Progenitor cell of endocrine pancreas (in vitro differentiated cells): ENCODE measurements at regions not wholly inside any gene's neighbourhood (a gene's known extent, or its start where the extent isn't known, plus 50 kb on each side); places are given as distances from the start of the nearest gene placed in this dataset.
"Not testable (repeated sequence)": the region's sequence is repeated elsewhere in the genome, so short reads cannot be mapped to it uniquely, and the experiment has no call there.

Experiments
- DNase-seq: peaks from one replicate; pipeline ENCODE4 v3.0.0; 2021; ENCODE audit warnings: low spot score; ENCODE audit not compliant: unreplicated experiment
- H3K27ac Mint-ChIP-seq: 2 replicates; pipeline ENCODE4 v1.8.0; 2021; ENCODE audit warnings: mild to moderate bottlenecking, moderate library complexity, mixed read lengths
- H3K27me3 Mint-ChIP-seq: 2 replicates; pipeline ENCODE4 v1.8.0; 2021; ENCODE audit warnings: mixed read lengths
- H3K36me3 Mint-ChIP-seq: 2 replicates; pipeline ENCODE4 v1.8.0; 2022; ENCODE audit warnings: mixed read lengths; ENCODE audit not compliant: insufficient read depth
- H3K4me1 Mint-ChIP-seq: 2 replicates; pipeline ENCODE4 v1.8.0; 2021; ENCODE audit warnings: low read depth, mixed read lengths
- H3K4me3 Mint-ChIP-seq: 2 replicates; pipeline ENCODE4 v1.8.0; 2021; ENCODE audit warnings: low read depth, mild to moderate bottlenecking, moderate library complexity, mixed read lengths
- H3K9me3 Mint-ChIP-seq: 2 replicates; pipeline ENCODE4 v1.8.0; 2021; ENCODE audit warnings: low read depth, mixed read lengths
- TF ChIP-seq, protein P1 (sequence below): fragments of 200-600 bp; sonication (generic); IDR thresholded peaks from one replicate; pipeline ENCODE4 v1.5.0; 2021; ENCODE audit warnings: antibody characterized with exemption, mild to moderate bottlenecking; ENCODE audit not compliant: unreplicated experiment

DNA sequence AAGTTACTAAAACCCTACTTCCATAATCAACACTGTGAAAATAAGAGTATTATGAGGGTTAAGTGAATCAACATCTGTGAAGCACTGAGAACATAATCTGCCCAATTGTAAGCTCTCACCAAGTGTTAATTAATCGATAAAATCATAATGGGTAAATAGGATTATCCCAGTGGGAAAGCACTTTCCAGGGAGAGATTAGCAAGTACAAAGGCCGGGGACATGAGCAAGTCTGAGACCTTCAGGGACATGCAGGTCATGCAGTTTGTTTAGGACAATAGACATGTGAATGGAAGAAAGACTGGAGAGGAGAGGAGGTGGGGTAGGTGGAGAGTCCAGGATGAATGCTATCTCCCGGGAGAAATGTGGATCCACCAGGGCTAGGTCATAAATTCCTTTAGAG lies 57.8 kb upstream of the FIBIN start:
- H3K9me3 Mint-ChIP-seq: no peaks in the 10 kb centered on the region
- no peak for DNase-seq
- peaks cover 23% of the 10 kb centered on the region for H3K27me3 Mint-ChIP-seq
- H3K36me3 Mint-ChIP-seq: no peaks in the 10 kb centered on the region
- TF ChIP-seq, protein P1, sequence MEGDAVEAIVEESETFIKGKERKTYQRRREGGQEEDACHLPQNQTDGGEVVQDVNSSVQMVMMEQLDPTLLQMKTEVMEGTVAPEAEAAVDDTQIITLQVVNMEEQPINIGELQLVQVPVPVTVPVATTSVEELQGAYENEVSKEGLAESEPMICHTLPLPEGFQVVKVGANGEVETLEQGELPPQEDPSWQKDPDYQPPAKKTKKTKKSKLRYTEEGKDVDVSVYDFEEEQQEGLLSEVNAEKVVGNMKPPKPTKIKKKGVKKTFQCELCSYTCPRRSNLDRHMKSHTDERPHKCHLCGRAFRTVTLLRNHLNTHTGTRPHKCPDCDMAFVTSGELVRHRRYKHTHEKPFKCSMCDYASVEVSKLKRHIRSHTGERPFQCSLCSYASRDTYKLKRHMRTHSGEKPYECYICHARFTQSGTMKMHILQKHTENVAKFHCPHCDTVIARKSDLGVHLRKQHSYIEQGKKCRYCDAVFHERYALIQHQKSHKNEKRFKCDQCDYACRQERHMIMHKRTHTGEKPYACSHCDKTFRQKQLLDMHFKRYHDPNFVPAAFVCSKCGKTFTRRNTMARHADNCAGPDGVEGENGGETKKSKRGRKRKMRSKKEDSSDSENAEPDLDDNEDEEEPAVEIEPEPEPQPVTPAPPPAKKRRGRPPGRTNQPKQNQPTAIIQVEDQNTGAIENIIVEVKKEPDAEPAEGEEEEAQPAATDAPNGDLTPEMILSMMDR: no peak
- H3K27ac Mint-ChIP-seq: no peak overlapping the region
- H3K4me3 Mint-ChIP-seq: no peak overlapping the region
- peaks cover 4% of the 10 kb centered on the region for H3K4me1 Mint-ChIP-seq

DNA sequence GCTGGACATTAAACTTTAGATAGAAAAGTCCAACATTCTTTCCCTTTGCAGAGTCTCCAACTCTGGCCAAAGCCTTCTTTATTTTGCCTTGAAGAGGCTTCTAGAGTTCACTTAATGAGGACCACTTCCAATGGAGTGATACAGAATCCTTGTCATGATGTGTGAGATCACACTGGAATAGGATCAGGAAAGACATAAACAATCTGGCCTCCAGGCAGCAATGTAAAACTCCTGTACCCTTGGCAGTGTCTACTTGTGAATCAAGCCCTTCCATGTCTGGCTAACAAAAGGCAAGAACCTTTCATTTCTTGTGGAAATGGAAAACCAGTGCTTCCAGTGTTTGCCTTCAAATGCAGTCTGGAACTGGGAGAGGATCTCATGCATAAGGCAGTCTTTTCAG lies 56.5 kb upstream of the FIBIN start:
- Mint-ChIP-seq H3K27ac (no peak overlapping the region), H3K4me3 (no peak overlapping the region), H3K9me3 (no peaks in the 10 kb centered on the region), H3K4me1 (no peaks in the 10 kb centered on the region), H3K27me3 (peaks cover 23% of the 10 kb centered on the region), H3K36me3 (no peaks in the 10 kb centered on the region)
- TF ChIP-seq, protein P1: no peak
- DNase-seq: no peak

DNA sequence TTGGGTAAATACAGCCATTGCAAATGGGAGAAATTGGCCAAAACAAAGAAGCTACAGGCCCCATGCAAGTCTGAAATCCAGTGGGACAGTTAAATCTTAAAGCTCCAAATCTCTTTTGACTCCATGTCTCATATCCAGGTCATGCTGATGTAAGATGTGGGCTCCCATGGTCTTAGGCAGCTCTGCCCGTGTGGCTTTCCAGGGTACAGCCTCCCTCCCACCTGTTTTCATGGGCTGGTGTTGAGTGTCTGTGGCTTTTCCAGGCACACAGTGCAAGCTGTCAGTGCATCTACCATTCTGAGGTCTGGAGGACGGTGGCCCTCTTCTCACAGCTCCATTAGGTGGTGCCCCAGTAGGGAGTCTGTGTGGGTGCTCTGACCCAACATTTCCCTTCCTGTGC lies 53.4 kb upstream of the FIBIN start:
- peaks cover 20% of the 10 kb centered on the region for H3K27me3 Mint-ChIP-seq
- H3K36me3 Mint-ChIP-seq, H3K9me3 Mint-ChIP-seq, H3K4me3 Mint-ChIP-seq, DNase-seq, H3K27ac Mint-ChIP-seq, H3K4me1 Mint-ChIP-seq: not testable (repeated sequence)

DNA sequence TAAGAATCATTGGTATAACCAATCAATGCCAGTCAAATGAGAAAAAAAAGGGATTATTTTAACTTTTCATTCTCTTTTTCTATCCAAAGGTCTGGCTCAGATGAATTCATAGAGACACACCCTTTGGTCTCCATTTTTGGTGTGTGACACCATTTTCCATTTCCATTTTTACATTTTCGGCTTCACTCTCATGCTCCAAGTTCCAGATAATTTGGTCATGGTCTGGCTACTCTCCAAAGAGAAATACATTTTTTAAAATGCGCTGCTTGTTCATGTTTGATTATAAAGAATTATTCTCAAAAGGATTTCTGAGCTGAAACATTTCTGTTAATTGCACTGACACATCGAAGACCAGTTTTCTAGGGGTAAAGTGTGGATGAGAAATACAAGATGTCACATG lies 51.6 kb upstream of the FIBIN start:
- no peak for DNase-seq
- Mint-ChIP-seq H3K4me1 (no peaks in the 10 kb centered on the region), H3K36me3 (no peaks in the 10 kb centered on the region), H3K27me3 (peaks cover 15% of the 10 kb centered on the region), H3K9me3 (no peaks in the 10 kb centered on the region), H3K4me3 (no peak overlapping the region), H3K27ac (no peak overlapping the region)
- TF ChIP-seq, protein P1: no peak

DNA sequence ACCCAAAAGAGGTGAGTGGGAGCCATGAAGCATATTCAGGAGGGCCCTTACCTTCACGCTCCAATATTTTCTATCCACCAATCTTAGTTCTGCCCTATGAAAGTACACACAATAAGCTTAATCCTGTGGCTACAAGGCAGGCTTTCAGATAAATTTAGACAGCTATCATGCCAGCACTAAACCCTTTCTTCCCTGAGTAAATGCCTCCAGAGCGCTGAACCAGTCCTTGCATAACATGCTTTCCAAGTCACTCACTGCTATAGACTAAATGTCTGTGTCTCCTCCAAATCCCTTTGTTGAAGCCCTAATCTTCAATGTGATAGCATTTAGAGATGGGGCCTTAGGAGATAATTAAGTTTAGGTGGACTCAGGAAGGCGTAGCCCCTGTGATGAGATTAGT lies 50.3 kb upstream of the FIBIN start:
- H3K4me3 Mint-ChIP-seq: no peak overlapping the region
- peaks cover 6% of the 10 kb centered on the region for H3K27me3 Mint-ChIP-seq

More for the DNA sequence above, 50.3 kb upstream of the FIBIN start:
- H3K27ac Mint-ChIP-seq: no peak overlapping the region
- no peak for DNase-seq
- no peaks in the 10 kb centered on the region for H3K4me1 Mint-ChIP-seq
- TF ChIP-seq, protein P1: no peak
- H3K36me3 Mint-ChIP-seq: no peaks in the 10 kb centered on the region
- H3K9me3 Mint-ChIP-seq: no peaks in the 10 kb centered on the region
